ENCODE measurements at regions not wholly inside any gene's neighbourhood (a gene's known extent, or its start where the extent isn't known, plus 50 kb on each side); places are given as distances from the start of the nearest gene placed in this dataset.
A peak's percentile ranks its signal among the peaks of the same experiment; 100 is the strongest.

DNA sequence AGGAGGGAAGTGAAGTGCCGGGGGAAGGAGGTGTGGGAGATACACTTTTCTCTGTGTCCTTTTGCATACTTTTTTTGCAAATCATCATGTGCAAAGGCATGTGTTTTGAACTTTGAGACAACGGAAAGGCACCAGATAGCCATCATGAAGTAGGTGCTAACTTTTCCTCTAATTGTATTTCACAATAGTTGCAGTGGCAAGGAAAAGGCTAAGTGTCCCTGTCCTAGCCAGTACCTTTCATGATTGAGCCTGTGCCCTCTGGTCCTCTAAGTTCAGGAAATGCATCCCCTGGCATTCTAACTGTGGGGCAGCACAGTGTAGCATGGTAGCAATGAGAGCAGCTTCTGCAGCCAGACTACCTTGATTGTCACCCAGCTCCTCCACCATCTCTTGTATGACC is 186.2 kb downstream of the ADSS2 start:
- H3K4me2 ChIP-seq = no peak overlapping the region
- H4K20me1 ChIP-seq (ENCODE audit: low read depth) = no peaks in the 10 kb centered on the region
- no peaks in the 10 kb centered on the region for H3K4me1 ChIP-seq
- no peaks in the 10 kb centered on the region for H3K79me2 ChIP-seq (ENCODE audit: low read depth)
- Mint-ChIP-seq H3K27ac (no peak overlapping the region), H3K36me3 (no peaks in the 10 kb centered on the region), H3K27me3 (ENCODE audit: insufficient read depth, low read depth) (peaks cover 2% of the 10 kb centered on the region), H3K4me1 (no peaks in the 10 kb centered on the region), H3K9me3 (peaks cover 5% of the 10 kb centered on the region), H3K4me3 (no peak overlapping the region)
- H2AFZ ChIP-seq (replicated peaks) = no peak overlapping the region
- no peak for DNase-seq (ENCODE audit: low spot score)
- no peaks in the 10 kb centered on the region for H3F3A ChIP-seq (ENCODE audit: low read depth)
- H3K4me3 ChIP-seq = no peak overlapping the region
- H3K9ac ChIP-seq = no peak overlapping the region
- H3K27ac ChIP-seq = no peak overlapping the region
- H3K27me3 ChIP-seq = no peaks in the 10 kb centered on the region
- H3K36me3 ChIP-seq = no peaks in the 10 kb centered on the region
- no peaks in the 10 kb centered on the region for H3K9me3 ChIP-seq (ENCODE audit: low read depth)
- TF ChIP-seq EZH2 (IDR thresholded peaks at IDR 0.05) = no peak
- no peak for TF ChIP-seq EZH2phosphoT487 (IDR thresholded peaks at IDR 0.05)
- TF ChIP-seq, protein P1, sequence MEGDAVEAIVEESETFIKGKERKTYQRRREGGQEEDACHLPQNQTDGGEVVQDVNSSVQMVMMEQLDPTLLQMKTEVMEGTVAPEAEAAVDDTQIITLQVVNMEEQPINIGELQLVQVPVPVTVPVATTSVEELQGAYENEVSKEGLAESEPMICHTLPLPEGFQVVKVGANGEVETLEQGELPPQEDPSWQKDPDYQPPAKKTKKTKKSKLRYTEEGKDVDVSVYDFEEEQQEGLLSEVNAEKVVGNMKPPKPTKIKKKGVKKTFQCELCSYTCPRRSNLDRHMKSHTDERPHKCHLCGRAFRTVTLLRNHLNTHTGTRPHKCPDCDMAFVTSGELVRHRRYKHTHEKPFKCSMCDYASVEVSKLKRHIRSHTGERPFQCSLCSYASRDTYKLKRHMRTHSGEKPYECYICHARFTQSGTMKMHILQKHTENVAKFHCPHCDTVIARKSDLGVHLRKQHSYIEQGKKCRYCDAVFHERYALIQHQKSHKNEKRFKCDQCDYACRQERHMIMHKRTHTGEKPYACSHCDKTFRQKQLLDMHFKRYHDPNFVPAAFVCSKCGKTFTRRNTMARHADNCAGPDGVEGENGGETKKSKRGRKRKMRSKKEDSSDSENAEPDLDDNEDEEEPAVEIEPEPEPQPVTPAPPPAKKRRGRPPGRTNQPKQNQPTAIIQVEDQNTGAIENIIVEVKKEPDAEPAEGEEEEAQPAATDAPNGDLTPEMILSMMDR (IDR thresholded peaks at IDR 0.05) = no peak

DNA sequence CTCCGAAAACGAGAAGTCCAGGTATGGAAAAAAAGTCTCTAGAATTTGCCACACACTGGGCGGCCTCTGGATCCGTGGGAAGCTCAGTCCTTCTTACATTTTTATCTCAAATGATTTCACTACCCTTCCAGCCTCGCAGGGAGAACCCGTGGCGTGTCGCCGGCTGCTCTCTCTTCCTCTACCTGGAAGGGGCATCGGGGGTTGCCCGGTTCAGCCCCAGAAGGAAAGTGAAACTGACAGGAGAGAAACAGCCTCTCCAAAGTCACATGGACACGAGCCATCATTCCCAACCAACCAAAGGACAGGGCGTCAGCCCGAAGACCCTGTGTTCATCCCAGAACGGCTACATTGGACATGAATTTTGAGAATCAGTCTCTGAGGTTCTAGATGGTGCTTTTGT is 182.5 kb downstream of the ADSS2 start:
- peaks cover 14% of the 10 kb centered on the region for H3K4me1 ChIP-seq
- TF ChIP-seq EZH2 (IDR thresholded peaks at IDR 0.05) = no peak
- no peak for TF ChIP-seq EZH2phosphoT487 (IDR thresholded peaks at IDR 0.05)
- TF ChIP-seq, protein P1 (IDR thresholded peaks at IDR 0.05) = no peak
- Mint-ChIP-seq H3K4me3 (no peak overlapping the region), H3K27me3 (ENCODE audit: insufficient read depth, low read depth) (peaks cover 2% of the 10 kb centered on the region), H3K4me1 (peaks cover 20% of the 10 kb centered on the region), H3K9me3 (peaks cover 9% of the 10 kb centered on the region), H3K36me3 (no peaks in the 10 kb centered on the region), H3K27ac (no peak overlapping the region)
- no peaks in the 10 kb centered on the region for H3K79me2 ChIP-seq (ENCODE audit: low read depth)
- H4K20me1 ChIP-seq (ENCODE audit: low read depth) = no peaks in the 10 kb centered on the region
- H3K9ac ChIP-seq = no peak overlapping the region
- H3K27ac ChIP-seq = no peak overlapping the region
- H3K27me3 ChIP-seq = no peaks in the 10 kb centered on the region
- no peak overlapping the region for H2AFZ ChIP-seq (replicated peaks)
- no peak overlapping the region for H3K4me3 ChIP-seq
- H3K9me3 ChIP-seq (ENCODE audit: low read depth) = no peaks in the 10 kb centered on the region
- H3K36me3 ChIP-seq = no peaks in the 10 kb centered on the region
- no peak for DNase-seq (ENCODE audit: low spot score)
- no peak overlapping the region for H3K4me2 ChIP-seq
- peaks cover 17% of the 10 kb centered on the region for H3F3A ChIP-seq (ENCODE audit: low read depth)

- Mint-ChIP-seq H3K4me3 (no peak overlapping the region), H3K4me1 (peaks cover 20% of the 10 kb centered on the region), H3K27ac (no peak overlapping the region), H3K27me3 (ENCODE audit: insufficient read depth, low read depth) (peaks cover 2% of the 10 kb centered on the region), H3K36me3 (no peaks in the 10 kb centered on the region), H3K9me3 (peaks cover 6% of the 10 kb centered on the region)
- Histone ChIP-seq H3K36me3 (no peaks in the 10 kb centered on the region), H3K9me3 (ENCODE audit: low read depth) (no peaks in the 10 kb centered on the region), H3K79me2 (ENCODE audit: low read depth) (no peaks in the 10 kb centered on the region), H3K9ac (no peak overlapping the region), H4K20me1 (ENCODE audit: low read depth) (no peaks in the 10 kb centered on the region), H3K4me1 (peaks cover 14% of the 10 kb centered on the region), H2AFZ (replicated peaks) (peak overlapping the region; percentile 22), H3K4me3 (no peak overlapping the region), H3F3A (ENCODE audit: low read depth) (peaks cover 17% of the 10 kb centered on the region), H3K27ac (no peak overlapping the region), H3K4me2 (no peak overlapping the region), H3K27me3 (no peaks in the 10 kb centered on the region)
- TF ChIP-seq, protein P1 (IDR thresholded peaks at IDR 0.05) = no peak
- TF ChIP-seq EZH2 (IDR thresholded peaks at IDR 0.05) (no peak), EZH2phosphoT487 (IDR thresholded peaks at IDR 0.05) (no peak)
- no peak for DNase-seq (ENCODE audit: low spot score)
Observed at GRCh38 chr1:244271004-244271403, 180.7 kb downstream of the ADSS2 start.

Data from neural progenitor cell (in vitro differentiated cells).